ENCODE measurements at regions not wholly inside any gene's neighbourhood (a gene's known extent, or its start where the extent isn't known, plus 50 kb on each side); places are given as distances from the start of the nearest gene placed in this dataset.

DNA sequence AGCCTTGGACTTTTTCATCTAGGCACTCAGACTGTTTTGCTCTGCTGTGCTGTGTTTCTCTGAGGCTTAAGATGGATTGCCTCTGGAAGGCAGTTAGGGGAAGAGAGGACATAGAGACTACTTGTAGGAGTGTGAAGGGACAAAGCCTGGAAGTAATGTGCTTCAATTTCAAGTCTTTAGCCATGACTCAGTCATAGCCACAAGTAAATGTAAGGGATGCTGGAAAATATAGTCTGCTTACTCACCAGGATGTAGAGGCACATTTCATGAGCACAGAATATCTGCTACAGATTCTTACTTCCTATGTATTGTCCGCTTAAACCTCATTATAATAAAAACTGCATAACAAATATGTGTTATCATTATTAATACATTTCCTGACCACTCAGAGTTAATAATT lies 794.3 kb upstream of the NOVA1 start:
- TF ChIP-seq BHLHE40 (IDR thresholded peaks at IDR 0.05; ENCODE audit: low read depth, low read length) (no peak), POLR2A (IDR thresholded peaks at IDR 0.05; ENCODE audit: low read depth, low read length) (no peak), CTCF (conservative IDR thresholded peaks at IDR 0.05; ENCODE audit: low read depth, low read length) (no peak), MAFK (IDR thresholded peaks at IDR 0.05; ENCODE audit: low read depth, low read length) (no peak), USF2 (IDR thresholded peaks at IDR 0.05; ENCODE audit: low read depth, low read length) (no peak), FOS (IDR thresholded peaks at IDR 0.05; ENCODE audit: low read depth, low read length) (no peak), SMC3 (IDR thresholded peaks at IDR 0.05; ENCODE audit: low read depth, low read length) (no peak), RAD21 (IDR thresholded peaks at IDR 0.05; ENCODE audit: low read length) (no peak), RFX5 (IDR thresholded peaks at IDR 0.05; ENCODE audit: low read depth, low read length) (no peak), CEBPB (IDR thresholded peaks at IDR 0.05; ENCODE audit: low read depth, low read length) (no peak)
- TF ChIP-seq, protein P1, sequence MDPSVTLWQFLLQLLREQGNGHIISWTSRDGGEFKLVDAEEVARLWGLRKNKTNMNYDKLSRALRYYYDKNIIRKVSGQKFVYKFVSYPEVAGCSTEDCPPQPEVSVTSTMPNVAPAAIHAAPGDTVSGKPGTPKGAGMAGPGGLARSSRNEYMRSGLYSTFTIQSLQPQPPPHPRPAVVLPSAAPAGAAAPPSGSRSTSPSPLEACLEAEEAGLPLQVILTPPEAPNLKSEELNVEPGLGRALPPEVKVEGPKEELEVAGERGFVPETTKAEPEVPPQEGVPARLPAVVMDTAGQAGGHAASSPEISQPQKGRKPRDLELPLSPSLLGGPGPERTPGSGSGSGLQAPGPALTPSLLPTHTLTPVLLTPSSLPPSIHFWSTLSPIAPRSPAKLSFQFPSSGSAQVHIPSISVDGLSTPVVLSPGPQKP (IDR thresholded peaks at IDR 0.05; ENCODE audit: borderline replicate concordance, low read depth, low read length), result no peak

Data from IMR-90 (cell line).